ENCODE measurements at regions not wholly inside any gene's neighbourhood (a gene's known extent, or its start where the extent isn't known, plus 50 kb on each side); places are given as distances from the start of the nearest gene placed in this dataset.

- no peak for TF ChIP-seq CTCF (IDR thresholded peaks at IDR 0.05 in 8 of 11, conservative IDR thresholded peaks at IDR 0.05 in 3 of 11)
- TF ChIP-seq POLR2AphosphoS5 (IDR thresholded peaks at IDR 0.05), result no peak
Measured at GRCh38 chr11:133697161-133697560, 148.2 kb downstream of the SPATA19 start.
